Neural crest cell (in vitro differentiated cells): ENCODE measurements at regions not wholly inside any gene's neighbourhood (a gene's known extent, or its start where the extent isn't known, plus 50 kb on each side); places are given as distances from the start of the nearest gene placed in this dataset.

ENCODE experiments used
- DNase-seq: peaks from one replicate; pipeline ENCODE4 v3.0.0; 2021; ENCODE audit warnings: low read depth, mixed read lengths, low spot score
- H3K27ac Mint-ChIP-seq: one replicate; pipeline ENCODE4 v1.8.0; 2021; ENCODE audit warnings: mild to moderate bottlenecking, mixed read lengths; ENCODE audit not compliant: unreplicated experiment
- H3K27me3 Mint-ChIP-seq: 2 replicates; pipeline ENCODE4 v1.8.0; 2021; ENCODE audit warnings: low read depth, mild to moderate bottlenecking, mixed read lengths
- H3K36me3 Mint-ChIP-seq: 2 replicates; pipeline ENCODE4 v1.8.0; 2021; ENCODE audit warnings: low read depth, mild to moderate bottlenecking, mixed read lengths
- H3K4me1 Mint-ChIP-seq: 2 replicates; pipeline ENCODE4 v1.8.0; 2021; ENCODE audit warnings: mixed read lengths
- H3K4me3 Mint-ChIP-seq: one replicate; pipeline ENCODE4 v1.8.0; 2021; ENCODE audit warnings: mild to moderate bottlenecking, mixed read lengths
- H3K9me3 Mint-ChIP-seq: 2 replicates; pipeline ENCODE4 v1.8.0; 2021; ENCODE audit warnings: mixed read lengths
- TF ChIP-seq, protein P1 (sequence below): fragments of 200-600 bp; sonication (generic); conservative IDR thresholded peaks from 2 replicates; pipeline ENCODE4 v1.5.0; 2021; ENCODE audit warnings: antibody characterized with exemption, mild to moderate bottlenecking

DNA sequence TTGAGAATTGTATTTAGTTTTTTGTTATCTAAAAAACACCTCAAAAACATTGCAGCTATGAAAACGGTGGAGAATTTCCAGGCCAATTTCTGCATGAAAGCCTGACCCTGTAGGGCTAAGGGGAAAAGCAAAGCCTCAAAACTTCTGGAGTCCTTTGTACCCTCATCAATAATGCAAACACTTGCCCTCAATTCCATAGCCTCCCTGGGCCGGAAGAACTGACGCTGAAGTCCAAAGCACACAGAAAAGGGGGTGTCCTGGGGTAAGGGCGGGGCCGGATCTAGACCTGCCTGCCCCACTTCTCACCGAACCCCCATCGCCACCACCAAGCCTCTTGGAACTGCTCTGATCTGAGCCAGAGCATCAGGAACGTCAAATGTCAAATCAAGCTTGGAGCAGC is 173.9 kb upstream of the S100G start:
- TF ChIP-seq, protein P1, sequence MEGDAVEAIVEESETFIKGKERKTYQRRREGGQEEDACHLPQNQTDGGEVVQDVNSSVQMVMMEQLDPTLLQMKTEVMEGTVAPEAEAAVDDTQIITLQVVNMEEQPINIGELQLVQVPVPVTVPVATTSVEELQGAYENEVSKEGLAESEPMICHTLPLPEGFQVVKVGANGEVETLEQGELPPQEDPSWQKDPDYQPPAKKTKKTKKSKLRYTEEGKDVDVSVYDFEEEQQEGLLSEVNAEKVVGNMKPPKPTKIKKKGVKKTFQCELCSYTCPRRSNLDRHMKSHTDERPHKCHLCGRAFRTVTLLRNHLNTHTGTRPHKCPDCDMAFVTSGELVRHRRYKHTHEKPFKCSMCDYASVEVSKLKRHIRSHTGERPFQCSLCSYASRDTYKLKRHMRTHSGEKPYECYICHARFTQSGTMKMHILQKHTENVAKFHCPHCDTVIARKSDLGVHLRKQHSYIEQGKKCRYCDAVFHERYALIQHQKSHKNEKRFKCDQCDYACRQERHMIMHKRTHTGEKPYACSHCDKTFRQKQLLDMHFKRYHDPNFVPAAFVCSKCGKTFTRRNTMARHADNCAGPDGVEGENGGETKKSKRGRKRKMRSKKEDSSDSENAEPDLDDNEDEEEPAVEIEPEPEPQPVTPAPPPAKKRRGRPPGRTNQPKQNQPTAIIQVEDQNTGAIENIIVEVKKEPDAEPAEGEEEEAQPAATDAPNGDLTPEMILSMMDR, result no peak
- Mint-ChIP-seq H3K36me3 (no peaks in the 10 kb centered on the region), H3K9me3 (peaks cover 7% of the 10 kb centered on the region), H3K4me3 (no peak overlapping the region), H3K27me3 (no peaks in the 10 kb centered on the region), H3K4me1 (no peaks in the 10 kb centered on the region), H3K27ac (no peak overlapping the region)
- DNase-seq, result no peak

GRCh38 chrX:16476692-16477091 is 173.3 kb upstream of the S100G start:
- TF ChIP-seq, protein P1, result no peak
- Mint-ChIP-seq H3K4me1 (peaks cover 5% of the 10 kb centered on the region), H3K4me3 (no peak overlapping the region), H3K27me3 (no peaks in the 10 kb centered on the region), H3K36me3 (no peaks in the 10 kb centered on the region), H3K27ac (no peak overlapping the region), H3K9me3 (peaks cover 7% of the 10 kb centered on the region)
- no peak for DNase-seq

GRCh38 chrX:16479206-16479869 is 170.6 kb upstream of the S100G start:
- peaks cover 9% of the 10 kb centered on the region for H3K4me1 Mint-ChIP-seq
- H3K27me3 Mint-ChIP-seq, result no peaks in the 10 kb centered on the region
- DNase-seq, result no peak
- no peak overlapping the region for H3K4me3 Mint-ChIP-seq
- no peaks in the 10 kb centered on the region for H3K36me3 Mint-ChIP-seq
- H3K27ac Mint-ChIP-seq, result no peak overlapping the region
- TF ChIP-seq, protein P1, result no peak
- peaks cover 7% of the 10 kb centered on the region for H3K9me3 Mint-ChIP-seq

DNA sequence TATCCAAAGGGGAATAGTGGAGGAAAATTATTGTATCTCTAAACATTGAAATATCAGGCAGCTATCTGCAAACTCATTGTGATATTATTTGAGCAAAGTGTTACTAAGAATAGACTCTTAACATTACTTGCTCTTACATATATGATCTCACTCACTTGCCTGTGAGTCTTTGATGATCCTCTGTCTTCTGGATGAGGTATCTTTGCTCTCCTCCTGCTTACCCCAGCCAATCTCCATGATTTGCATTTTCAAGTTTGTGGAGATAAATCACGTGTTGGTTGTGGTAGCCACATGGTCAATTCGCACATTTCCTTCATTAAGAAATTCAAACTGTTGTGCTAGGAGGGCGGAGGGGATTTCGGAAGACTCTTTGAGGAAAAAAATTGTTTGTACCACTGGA is 169.9 kb upstream of the S100G start:
- TF ChIP-seq, protein P1, result no peak
- Mint-ChIP-seq H3K4me1 (peaks cover 9% of the 10 kb centered on the region), H3K4me3 (no peak overlapping the region), H3K9me3 (peaks cover 5% of the 10 kb centered on the region), H3K36me3 (no peaks in the 10 kb centered on the region), H3K27me3 (no peaks in the 10 kb centered on the region), H3K27ac (no peak overlapping the region)
- no peak for DNase-seq

- Mint-ChIP-seq H3K27me3 (no peaks in the 10 kb centered on the region), H3K36me3 (no peaks in the 10 kb centered on the region), H3K27ac (no peak overlapping the region), H3K4me3 (no peak overlapping the region), H3K4me1 (peaks cover 9% of the 10 kb centered on the region), H3K9me3 (peaks cover 8% of the 10 kb centered on the region)
- no peak for DNase-seq
- TF ChIP-seq, protein P1, result no peak
Measured at GRCh38 chrX:16484338-16484737, 165.6 kb upstream of the S100G start.
